Activated T-cell treated with anti-CD3 and anti-CD28 coated beads for 4 hours (primary cell): ENCODE measurements at regions not wholly inside any gene's neighbourhood (a gene's known extent, or its start where the extent isn't known, plus 50 kb on each side); places are given as distances from the start of the nearest gene placed in this dataset.
"Not testable (repeated sequence)": the region's sequence is repeated elsewhere in the genome, so short reads cannot be mapped to it uniquely, and the experiment has no call there.

Experiments used
- DNase-seq: peaks from one replicate; pipeline ENCODE4 v3.0.0-alpha.2; 2020

- no peak for DNase-seq
Observed at GRCh38 chr19:29048873-29049272, 164.1 kb downstream of the UQCRFS1 start.

GRCh38 chr19:29045679-29046254, 167.2 kb downstream of the UQCRFS1 start:
- DNase-seq = no peak

DNA sequence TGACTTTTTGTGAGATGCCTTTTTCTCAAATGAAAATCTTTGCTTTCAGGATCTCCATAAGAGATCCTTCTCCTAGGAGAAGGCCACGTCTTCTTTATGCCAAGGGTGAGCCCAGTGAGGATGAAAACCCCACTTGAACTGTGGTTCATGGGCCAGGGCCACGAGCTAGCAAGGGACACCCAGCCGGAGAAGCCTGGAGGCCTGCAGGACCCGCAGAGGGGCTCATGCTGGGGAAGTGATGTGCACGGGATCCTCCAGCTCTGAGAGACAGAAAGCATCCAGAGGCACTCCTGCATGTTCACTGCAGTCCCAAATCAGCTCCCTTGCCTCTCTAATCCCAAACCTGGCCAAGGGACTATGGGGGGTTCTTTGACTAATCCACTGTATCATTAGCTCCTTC, 168.9 kb downstream of the UQCRFS1 start:
- no peak for DNase-seq

GRCh38 chr19:29042450-29042849, 170.5 kb downstream of the UQCRFS1 start:
- no peak for DNase-seq

GRCh38 chr19:29040951-29041350, 172.0 kb downstream of the UQCRFS1 start:
- DNase-seq = no peak

DNA sequence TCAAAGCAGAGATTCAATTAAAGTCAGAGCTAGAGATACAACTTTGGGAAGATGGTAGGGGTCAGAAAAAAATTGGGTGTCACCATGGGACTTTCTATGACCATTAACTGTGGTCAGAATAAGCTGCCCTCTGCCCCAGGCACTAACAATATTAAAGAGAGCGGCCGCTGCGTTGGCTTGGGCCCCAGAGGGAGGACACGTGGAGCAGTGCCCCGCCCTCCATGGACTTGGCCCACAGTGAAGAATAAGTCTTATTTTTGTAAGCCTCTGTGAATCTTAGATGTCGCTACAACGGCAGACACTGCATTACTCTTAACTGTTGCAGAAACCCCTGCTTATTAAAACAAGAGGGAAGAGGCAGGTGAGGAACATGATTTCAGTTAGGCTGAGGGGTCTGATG, 172.7 kb downstream of the UQCRFS1 start:
- no peak for DNase-seq

DNA sequence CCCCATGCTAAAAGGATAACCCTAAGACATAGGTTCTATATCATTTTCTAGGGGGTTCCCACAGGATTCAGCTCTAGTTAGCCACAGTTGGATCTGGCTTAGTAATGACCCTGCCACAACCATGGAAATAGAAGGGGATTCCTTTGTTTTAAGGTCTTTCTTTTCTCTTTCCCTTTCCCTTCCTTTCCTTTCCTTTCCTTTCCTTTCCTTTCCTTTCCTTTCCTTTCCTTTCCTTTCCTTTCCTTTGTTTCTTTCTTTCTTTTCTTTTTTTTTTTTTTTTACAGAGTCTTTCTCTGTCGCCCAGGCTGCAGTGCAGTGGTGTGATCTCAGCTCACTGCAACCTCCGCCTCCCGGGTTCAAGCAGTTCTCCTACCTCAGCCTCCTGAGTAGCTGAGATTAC, 173.9 kb downstream of the UQCRFS1 start:
- not testable (repeated sequence) for DNase-seq

- no peak for DNase-seq
Observed at GRCh38 chr19:29031216-29031615, 181.7 kb downstream of the UQCRFS1 start.

GRCh38 chr19:29029268-29029958, 183.5 kb downstream of the UQCRFS1 start:
- no peak for DNase-seq

- no peak for DNase-seq
Observed at GRCh38 chr19:29022599-29022998, 190.4 kb downstream of the UQCRFS1 start.

GRCh38 chr19:29022165-29022564, 190.8 kb downstream of the UQCRFS1 start:
- no peak for DNase-seq

DNA sequence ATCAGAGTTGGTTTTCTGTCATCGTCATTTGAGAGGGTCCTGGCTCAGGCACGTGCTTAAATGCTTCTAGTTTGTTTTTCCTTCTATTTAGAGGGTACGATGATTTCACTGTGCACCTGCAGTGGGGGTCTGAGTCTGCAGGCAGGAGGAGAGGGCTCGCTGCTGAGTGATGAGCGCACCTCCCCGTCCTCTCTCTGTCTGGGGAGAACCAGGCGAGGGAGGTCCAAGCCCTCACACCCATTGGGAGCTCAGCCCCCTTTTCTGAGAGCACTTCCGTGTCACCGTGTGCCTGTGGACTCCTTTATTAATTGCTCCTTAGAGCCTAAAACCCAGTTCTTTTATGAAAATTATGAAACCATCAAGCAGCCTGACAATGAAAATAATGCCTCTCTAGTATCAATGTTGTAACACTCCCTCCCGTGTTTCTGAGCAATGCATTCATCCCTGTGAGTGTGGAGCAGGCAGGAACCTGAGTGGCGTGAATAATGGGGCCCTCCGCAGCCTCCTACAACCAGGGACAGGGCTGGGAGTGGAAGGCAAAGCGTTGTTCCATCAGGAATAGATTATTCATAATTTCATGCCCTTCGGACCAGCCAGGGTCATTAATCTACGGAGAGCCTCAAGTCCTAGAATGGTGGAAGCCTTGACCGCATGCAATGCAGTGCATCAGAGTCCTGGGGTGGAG, 191.6 kb downstream of the UQCRFS1 start:
- DNase-seq = no peak

GRCh38 chr19:29019403-29019802, 193.5 kb downstream of the UQCRFS1 start:
- no peak for DNase-seq

GRCh38 chr19:29018542-29018941, 194.4 kb downstream of the UQCRFS1 start:
- DNase-seq = no peak

GRCh38 chr19:29017788-29018187, 195.2 kb downstream of the UQCRFS1 start:
- no peak for DNase-seq

DNA sequence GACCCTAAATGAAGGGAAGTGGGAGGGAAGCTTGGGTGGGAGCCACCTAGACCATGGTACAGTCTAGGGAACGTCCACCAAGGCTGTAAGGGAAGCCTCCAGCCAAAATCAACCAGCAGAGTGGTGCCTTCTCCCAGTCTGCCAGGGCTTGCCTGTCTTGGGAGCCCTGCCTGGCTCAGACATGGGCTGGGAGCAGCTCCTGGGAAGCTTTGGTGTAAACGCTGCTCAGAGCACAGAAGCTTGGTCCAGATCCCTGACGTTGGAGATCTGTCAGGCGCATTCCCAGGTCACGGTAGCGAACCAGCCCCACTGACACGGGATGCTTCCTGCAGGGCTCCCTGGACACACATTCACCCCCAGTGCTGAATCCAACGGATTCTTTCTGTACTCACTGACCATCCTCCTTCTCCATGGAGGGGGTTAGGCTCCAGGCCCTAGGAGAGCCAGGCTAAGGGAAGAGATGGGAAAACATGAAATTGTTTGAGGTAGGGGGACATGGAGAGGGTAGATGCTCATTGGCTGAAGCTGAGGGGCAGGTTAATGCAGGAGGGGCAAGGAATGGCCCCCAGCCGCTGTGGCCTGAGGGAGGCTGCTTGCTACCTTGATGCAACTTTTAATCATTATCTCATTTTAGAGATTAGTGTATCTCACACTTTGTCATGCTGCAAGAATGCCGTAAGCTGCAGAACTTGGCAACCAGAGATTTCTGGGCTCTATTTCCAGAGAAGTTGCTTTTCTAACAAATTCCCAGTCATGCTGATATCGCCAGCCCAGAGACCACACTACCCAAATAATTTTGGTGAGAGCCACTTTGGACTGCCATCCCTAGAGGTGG, 195.8 kb downstream of the UQCRFS1 start:
- DNase-seq = no peak

- no peak for DNase-seq
Observed at GRCh38 chr19:29016353-29016752, 196.6 kb downstream of the UQCRFS1 start.

DNA sequence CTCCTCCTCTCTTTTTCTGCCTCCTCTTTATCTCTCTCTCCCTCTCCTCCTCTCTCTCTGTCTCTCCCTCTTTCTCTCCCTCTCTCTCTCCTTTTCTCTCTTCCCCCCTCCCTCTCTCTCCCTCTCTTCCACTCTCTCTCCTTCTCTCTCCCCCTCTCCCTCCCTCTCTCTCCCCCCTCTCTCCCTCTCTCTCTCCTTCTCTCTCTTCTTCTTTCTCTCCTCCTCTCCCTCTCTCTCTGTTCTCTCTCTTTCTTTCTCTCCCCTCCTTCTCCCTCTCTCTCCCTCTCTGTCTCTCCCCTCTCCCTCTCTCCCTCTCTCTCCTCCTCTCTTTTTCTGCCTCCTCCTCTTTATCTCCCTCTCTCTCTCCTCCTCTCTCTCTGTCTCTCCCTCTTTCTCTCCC, 197.4 kb downstream of the UQCRFS1 start:
- no peak for DNase-seq

DNA sequence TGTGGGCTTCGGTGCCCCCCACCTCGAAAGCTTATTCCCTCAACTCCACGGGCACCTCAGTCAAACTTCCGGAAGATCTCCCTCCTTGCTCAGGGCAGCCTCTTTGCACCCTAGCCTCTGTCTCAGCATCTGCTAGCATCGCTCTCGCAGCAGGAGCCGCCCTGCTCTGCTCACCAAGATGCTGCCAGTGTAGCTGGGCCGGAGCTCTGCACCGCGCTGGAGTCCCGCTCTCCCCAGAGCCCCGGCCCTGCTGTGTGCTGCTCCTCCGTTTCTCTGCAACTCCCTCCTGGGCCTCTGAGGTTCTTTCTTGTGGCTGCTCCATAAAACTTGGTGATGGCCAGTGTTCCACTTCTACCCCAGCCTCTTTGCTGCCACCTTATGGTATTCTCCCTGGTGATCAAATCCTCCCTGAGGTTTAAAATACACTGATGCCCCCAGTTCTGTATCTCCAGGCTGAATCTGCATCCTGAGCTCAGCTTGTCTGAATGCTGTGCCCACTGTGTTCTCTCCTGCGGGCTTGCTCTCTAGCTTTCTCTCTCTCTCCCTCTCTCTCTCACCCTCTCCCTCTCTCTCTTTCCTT, 198.0 kb downstream of the UQCRFS1 start:
- DNase-seq = no peak

- no peak for DNase-seq
Observed at GRCh38 chr19:29013988-29014387, 199.0 kb downstream of the UQCRFS1 start.

DNA sequence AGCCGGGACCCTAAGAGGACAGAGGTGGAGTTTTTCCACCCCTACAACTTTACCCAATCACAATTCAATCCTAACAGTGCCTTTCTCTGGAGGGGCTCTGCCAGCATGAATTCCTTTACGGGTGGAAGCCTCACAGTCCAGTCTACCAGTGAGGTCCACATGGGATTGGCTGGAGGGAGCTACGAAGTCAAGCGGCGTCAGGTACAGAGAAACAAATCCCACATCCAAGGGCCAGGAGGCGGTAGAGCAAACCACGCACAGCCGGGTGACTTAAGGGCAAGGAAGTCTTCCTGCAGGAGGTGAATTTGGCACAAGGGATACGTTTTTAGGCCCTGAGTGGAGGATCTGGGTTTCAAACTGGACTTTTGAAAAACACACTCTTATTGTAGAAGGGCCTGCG, 199.6 kb downstream of the UQCRFS1 start:
- no peak for DNase-seq

- DNase-seq = no peak
Observed at GRCh38 chr19:29012457-29012856, 200.5 kb downstream of the UQCRFS1 start.

DNA sequence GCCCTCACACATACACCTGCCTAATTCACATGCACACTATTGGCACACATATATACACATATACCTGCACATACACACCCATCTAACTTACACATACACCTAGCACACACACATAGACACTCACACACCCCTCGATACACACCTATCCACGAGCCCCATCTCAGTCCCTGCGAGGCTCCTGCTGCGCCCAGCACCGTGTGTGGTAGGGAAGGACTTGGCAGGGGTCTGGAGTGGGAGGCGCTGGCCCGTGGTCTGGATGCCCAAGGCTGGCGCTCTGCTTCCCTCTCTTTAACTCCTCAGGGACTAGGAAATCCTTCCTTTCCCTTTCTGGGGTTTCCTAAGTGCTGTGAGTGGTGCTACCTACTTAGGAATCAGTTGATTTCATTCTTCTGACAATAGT, 202.7 kb downstream of the UQCRFS1 start:
- DNase-seq = no peak
